ENCODE measurements at regions not wholly inside any gene's neighbourhood (a gene's known extent, or its start where the extent isn't known, plus 50 kb on each side); places are given as distances from the start of the nearest gene placed in this dataset.

- H3K36me3 ChIP-seq (ENCODE audit: low read length): no peaks in the 10 kb centered on the region
Measured at GRCh38 chr20:40100261-40100660, 588.8 kb downstream of the MAFB start.

GRCh38 chr20:40090236-40090635 is 598.8 kb downstream of the MAFB start:
- Histone ChIP-seq H2AFZ (ENCODE audit: low read depth, low read length, severe bottlenecking) (no peak overlapping the region), H4K20me1 (ENCODE audit: low read depth, low read length) (no peaks in the 10 kb centered on the region), H3K4me2 (ENCODE audit: low read depth, low read length, poor library complexity, severe bottlenecking) (no peak overlapping the region), H3K4me3 (ENCODE audit: insufficient read depth, low read length, poor library complexity, severe bottlenecking) (no peak overlapping the region), H3K9me3 (ENCODE audit: insufficient read depth, low read length) (no peaks in the 10 kb centered on the region), H3K9me2 (replicated peaks; ENCODE audit: insufficient read depth, low read length) (no peaks in the 10 kb centered on the region), H3K27ac (ENCODE audit: low read depth, low read length) (no peak overlapping the region), H3K27me3 (ENCODE audit: low read length) (no peaks in the 10 kb centered on the region), H3K9ac (ENCODE audit: low read length) (no peak overlapping the region), H3K79me2 (ENCODE audit: insufficient read depth, low read length) (no peaks in the 10 kb centered on the region), H3K36me3 (ENCODE audit: low read length) (no peaks in the 10 kb centered on the region), H3F3A (ENCODE audit: insufficient read depth) (no peaks in the 10 kb centered on the region)
- TF ChIP-seq CTCF (IDR thresholded peaks at IDR 0.05; ENCODE audit: insufficient read depth, low read length, poor library complexity, severe bottlenecking): no peak
- TF ChIP-seq EZH2phosphoT487 (conservative IDR thresholded peaks at IDR 0.05; ENCODE audit: low read length): no peak

More at GRCh38 chr20:40100261-40100660, 588.8 kb downstream of the MAFB start:
- no peaks in the 10 kb centered on the region for H3K27me3 ChIP-seq (ENCODE audit: low read length)
- no peaks in the 10 kb centered on the region for H3F3A ChIP-seq (ENCODE audit: insufficient read depth)
- H3K4me3 ChIP-seq (ENCODE audit: insufficient read depth, low read length, poor library complexity, severe bottlenecking): no peak overlapping the region
- no peaks in the 10 kb centered on the region for H4K20me1 ChIP-seq (ENCODE audit: low read depth, low read length)
- TF ChIP-seq EZH2phosphoT487 (conservative IDR thresholded peaks at IDR 0.05; ENCODE audit: low read length) (no peak), CTCF (IDR thresholded peaks at IDR 0.05; ENCODE audit: insufficient read depth, low read length, poor library complexity, severe bottlenecking) (no peak)
- no peaks in the 10 kb centered on the region for H3K9me3 ChIP-seq (ENCODE audit: insufficient read depth, low read length)
- no peaks in the 10 kb centered on the region for H3K79me2 ChIP-seq (ENCODE audit: insufficient read depth, low read length)
- no peaks in the 10 kb centered on the region for H3K9me2 ChIP-seq (replicated peaks; ENCODE audit: insufficient read depth, low read length)
- H3K4me2 ChIP-seq (ENCODE audit: low read depth, low read length, poor library complexity, severe bottlenecking): no peak overlapping the region
- no peak overlapping the region for H2AFZ ChIP-seq (ENCODE audit: low read depth, low read length, severe bottlenecking)
- no peak overlapping the region for H3K27ac ChIP-seq (ENCODE audit: low read depth, low read length)
- H3K9ac ChIP-seq (ENCODE audit: low read length): no peak overlapping the region

GRCh38 chr20:40087496-40087895 is 601.5 kb downstream of the MAFB start:
- H3F3A ChIP-seq (ENCODE audit: insufficient read depth): no peaks in the 10 kb centered on the region
- H3K9ac ChIP-seq (ENCODE audit: low read length): no peak overlapping the region
- no peaks in the 10 kb centered on the region for H3K9me2 ChIP-seq (replicated peaks; ENCODE audit: insufficient read depth, low read length)
- no peaks in the 10 kb centered on the region for H3K79me2 ChIP-seq (ENCODE audit: insufficient read depth, low read length)
- no peaks in the 10 kb centered on the region for H3K9me3 ChIP-seq (ENCODE audit: insufficient read depth, low read length)
- no peaks in the 10 kb centered on the region for H3K27me3 ChIP-seq (ENCODE audit: low read length)
- TF ChIP-seq CTCF (IDR thresholded peaks at IDR 0.05; ENCODE audit: insufficient read depth, low read length, poor library complexity, severe bottlenecking) (no peak), EZH2phosphoT487 (conservative IDR thresholded peaks at IDR 0.05; ENCODE audit: low read length) (no peak)
- H4K20me1 ChIP-seq (ENCODE audit: low read depth, low read length): no peaks in the 10 kb centered on the region
- no peak overlapping the region for H2AFZ ChIP-seq (ENCODE audit: low read depth, low read length, severe bottlenecking)
- H3K36me3 ChIP-seq (ENCODE audit: low read length): no peaks in the 10 kb centered on the region
- H3K4me3 ChIP-seq (ENCODE audit: insufficient read depth, low read length, poor library complexity, severe bottlenecking): no peak overlapping the region
- H3K27ac ChIP-seq (ENCODE audit: low read depth, low read length): no peak overlapping the region
- H3K4me2 ChIP-seq (ENCODE audit: low read depth, low read length, poor library complexity, severe bottlenecking): no peak overlapping the region

All from SU-DHL-6 (cell line).